Medulla oblongata (tissue), 1 donor: ENCODE measurements at regions not wholly inside any gene's neighbourhood (a gene's known extent, or its start where the extent isn't known, plus 50 kb on each side); places are given as distances from the start of the nearest gene placed in this dataset.
A peak's percentile ranks its signal among the peaks of the same experiment; 100 is the strongest.

ENCODE experiments used
- DNase-seq: peaks from one replicate; pipeline ENCODE4 v3.0.0-alpha.2; 2015; ENCODE audit errors: extremely low spot score

DNA sequence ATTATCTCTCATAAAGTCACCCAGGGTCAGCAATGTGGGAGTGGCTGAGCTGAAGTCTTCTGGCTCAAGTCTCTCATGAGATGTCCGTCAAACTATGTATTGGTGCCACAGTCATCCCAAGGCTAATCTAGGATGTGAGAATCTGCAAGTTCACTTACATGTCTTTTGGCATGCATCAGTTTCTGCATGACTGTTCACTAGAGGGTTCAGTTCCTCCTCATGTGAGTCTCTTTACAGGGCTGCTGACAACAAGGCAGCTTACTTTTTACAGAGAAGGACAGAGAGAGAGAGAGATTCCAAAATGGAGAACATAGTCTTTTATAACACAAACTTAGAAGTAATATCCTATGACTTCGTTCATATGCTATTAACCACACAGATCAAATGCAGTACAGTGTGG lies 328.8 kb upstream of the SLITRK1 start:
- DNase-seq = no peak

GRCh38 chr13:84208246-84208910 lies 326.1 kb upstream of the SLITRK1 start:
- DNase-seq = no peak

- DNase-seq = no peak
Observed at GRCh38 chr13:84207509-84207908, 325.2 kb upstream of the SLITRK1 start.

GRCh38 chr13:84200971-84201370 lies 318.7 kb upstream of the SLITRK1 start:
- DNase-seq = no peak

- no peak for DNase-seq
Observed at GRCh38 chr13:84192125-84192524, 309.9 kb upstream of the SLITRK1 start.

- no peak for DNase-seq
Observed at GRCh38 chr13:84191139-84191538, 308.9 kb upstream of the SLITRK1 start.

DNA sequence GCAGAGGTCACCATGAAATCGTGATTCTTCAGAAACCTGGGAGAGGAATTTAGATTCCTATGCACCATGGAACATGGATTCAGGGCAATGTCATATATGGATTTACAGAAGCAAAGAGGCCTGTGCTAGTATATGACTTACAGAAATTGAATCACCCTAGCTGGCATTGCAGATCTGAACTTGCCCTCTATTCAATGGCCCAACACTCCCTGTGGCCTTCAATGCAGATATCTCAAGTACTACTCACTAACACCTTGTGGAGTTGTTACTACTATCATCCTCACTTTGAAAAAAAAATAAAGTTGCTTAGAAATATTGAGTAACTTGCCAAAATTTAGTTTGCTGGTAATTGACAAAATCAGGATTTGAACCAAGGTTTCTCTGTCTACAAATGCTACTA lies 305.4 kb upstream of the SLITRK1 start:
- no peak for DNase-seq

- no peak for DNase-seq
Observed at GRCh38 chr13:84139561-84140158, 257.4 kb upstream of the SLITRK1 start.

GRCh38 chr13:84137292-84137691 lies 255.0 kb upstream of the SLITRK1 start:
- peak; percentile 7 for DNase-seq

GRCh38 chr13:84136582-84136981 lies 254.3 kb upstream of the SLITRK1 start:
- DNase-seq = no peak

- no peak for DNase-seq
Observed at GRCh38 chr13:84132491-84132890, 250.2 kb upstream of the SLITRK1 start.

DNA sequence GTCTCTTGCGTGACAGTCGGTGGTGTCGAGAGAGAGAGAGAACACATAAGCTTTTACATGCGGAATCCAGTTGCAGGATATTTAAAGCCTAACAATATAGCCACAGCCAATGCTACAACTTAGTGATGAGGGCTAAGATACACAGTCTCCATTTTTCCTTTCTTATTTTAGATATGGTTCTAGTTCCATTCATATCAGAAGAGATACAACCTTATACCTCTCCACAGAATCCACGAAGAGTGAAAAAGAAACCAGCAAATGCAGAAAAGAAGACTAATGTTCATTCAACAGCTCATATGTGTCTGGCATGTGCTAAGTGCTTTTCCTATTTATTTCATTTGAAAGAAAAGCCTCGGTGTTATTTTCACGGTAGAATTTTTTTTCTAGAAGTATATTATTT lies 249.0 kb upstream of the SLITRK1 start:
- DNase-seq = no peak

GRCh38 chr13:84130495-84131114 lies 248.3 kb upstream of the SLITRK1 start:
- DNase-seq = no peak

DNA sequence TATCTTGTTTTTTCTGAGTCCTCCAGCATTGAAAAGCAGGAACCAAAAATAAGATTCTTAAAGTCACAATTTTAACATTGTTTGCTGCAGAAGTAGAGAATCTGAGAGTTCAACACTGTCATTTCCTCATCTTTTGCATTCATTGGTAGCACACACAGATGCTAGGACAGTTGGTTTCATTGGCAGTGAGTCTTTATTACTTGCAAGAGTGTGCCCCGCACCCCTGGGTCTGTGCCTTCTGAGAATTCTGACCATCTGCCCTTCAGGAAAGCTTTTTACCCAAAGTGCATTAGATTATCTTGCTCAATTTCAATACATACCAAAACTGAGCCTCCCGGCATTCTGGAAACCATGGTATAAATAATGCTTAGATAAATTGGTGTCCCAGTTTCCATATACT lies 247.7 kb upstream of the SLITRK1 start:
- no peak for DNase-seq

DNA sequence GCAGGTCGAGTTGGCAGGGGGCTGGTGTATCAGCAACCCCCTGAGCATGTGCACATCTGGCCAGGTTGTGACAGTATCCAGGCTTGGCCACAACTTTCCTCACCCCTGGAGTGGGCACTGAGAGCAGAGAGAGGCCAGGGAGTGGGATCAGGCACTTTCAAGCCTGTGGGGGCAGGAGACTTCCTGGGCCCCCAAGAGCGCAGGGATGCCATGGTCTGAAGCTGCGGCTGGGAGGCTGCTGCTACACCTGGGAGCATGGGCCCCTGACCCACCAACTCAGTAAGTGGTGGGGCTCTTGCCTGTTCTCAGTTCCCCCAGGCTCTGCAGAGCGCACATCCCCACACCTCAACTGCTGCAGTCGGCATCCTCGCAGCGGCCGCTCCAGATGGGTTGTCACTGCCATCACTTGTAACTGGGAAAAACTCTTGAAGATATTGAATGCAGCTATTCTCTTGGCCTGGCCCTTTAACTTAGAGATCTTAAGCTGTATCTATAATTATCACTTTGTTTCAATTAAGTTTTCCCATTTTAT lies 245.4 kb upstream of the SLITRK1 start:
- DNase-seq = no peak

DNA sequence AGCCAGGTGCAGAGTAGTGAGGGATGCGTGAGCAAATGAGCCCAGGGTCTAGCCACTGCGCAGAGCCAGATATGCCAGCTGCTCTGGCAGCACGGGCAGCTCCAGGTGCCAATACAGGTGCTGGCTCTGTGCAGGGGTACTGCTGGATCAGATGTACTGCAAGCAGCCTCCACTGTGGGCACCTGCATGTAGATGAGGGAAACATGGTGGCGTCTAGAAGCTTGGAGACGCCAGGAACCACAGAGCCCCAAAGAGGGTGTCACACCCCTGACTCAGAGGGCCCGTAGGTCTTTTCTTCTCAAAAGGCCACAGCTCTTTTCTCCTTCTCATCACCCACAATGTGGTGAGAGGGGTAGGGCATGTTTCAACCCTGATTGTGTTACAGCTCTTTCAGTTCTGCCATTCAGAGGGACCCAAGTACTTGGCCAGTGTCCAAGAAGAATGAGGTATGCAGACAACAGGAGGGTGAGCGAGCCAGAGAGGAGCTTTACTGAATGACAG lies 244.4 kb upstream of the SLITRK1 start:
- DNase-seq = no peak

GRCh38 chr13:84121456-84121855 lies 239.2 kb upstream of the SLITRK1 start:
- DNase-seq = no peak

DNA sequence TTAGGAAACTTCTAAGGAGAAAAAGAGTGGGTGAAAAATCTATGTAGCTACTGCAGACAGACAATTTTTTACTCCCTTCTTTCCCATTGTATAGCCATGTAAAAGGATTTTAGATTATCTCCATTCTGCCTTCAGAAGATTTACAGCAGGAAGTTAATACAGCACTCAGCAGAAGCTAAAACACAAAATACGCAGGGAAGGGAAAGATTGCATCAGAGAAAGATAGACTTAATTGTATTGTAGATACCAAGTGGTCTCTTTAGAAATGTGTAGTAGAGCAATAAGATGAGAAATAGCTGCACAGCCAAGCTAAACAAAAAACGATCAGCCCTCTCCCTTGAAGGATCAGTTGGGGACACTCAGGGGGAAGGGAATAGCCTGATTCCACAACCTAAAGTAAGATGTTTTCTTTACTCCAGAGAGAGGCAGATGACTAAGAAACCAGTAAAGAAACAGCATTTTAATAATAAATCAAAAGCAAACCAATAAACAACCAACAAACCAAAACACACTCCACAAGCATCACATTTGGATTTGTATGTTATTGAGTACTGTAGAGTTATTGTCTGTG lies 236.7 kb upstream of the SLITRK1 start:
- no peak for DNase-seq

GRCh38 chr13:84098273-84098672 lies 216.0 kb upstream of the SLITRK1 start:
- DNase-seq = no peak

- no peak for DNase-seq
Observed at GRCh38 chr13:84097148-84097547, 214.9 kb upstream of the SLITRK1 start.

GRCh38 chr13:84096216-84096615 lies 213.9 kb upstream of the SLITRK1 start:
- DNase-seq = no peak

DNA sequence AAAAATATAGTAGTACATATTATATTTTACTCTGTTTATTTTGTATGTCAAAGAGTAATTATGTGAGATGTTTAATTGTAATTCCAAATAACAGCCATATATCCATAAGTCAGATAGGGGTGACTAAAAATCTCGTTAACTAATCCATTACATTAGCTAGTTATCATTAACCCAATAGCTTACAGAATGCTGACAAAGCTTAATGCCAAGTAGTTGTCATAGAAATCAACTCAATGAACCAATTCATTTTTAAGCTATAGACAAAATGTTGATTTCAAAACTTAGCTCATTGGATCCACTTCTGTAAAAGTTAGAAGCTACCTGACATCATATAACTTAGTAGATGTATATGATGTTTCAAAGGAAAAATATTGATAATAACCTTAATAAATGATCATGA lies 206.7 kb upstream of the SLITRK1 start:
- DNase-seq = no peak

DNA sequence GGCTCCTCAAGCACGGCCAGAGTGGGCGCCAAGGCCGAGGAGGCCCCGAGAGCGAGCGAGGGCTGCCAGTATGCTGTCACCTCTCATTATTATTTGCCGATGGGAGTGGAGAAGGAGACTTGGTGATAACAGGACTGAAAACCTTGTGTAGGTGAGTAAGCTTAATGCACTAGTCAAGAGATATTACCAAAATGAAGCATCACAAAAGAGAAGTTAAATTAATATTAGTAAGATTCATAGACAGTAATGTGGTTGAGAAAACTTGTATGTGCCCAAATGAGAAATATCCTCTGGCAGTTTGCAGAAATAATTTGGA lies 204.5 kb upstream of the SLITRK1 start:
- no peak for DNase-seq
